Heart right ventricle (tissue), 16 donors: ENCODE measurements at regions not wholly inside any gene's neighbourhood (a gene's known extent, or its start where the extent isn't known, plus 50 kb on each side); places are given as distances from the start of the nearest gene placed in this dataset.

Experiments
- ATAC-seq, 8 donors: fragments of 200-7000 bp; cut with Tn5 transposase; one replicate each; pipeline ENCODE4 v1.9.1; 2020; ENCODE audit warnings: mild to moderate bottlenecking in 8 of 8, moderate library complexity in 8 of 8, moderate number of reproducible peaks in 1 of 8
- DNase-seq, 2 donors: peaks; one replicate each; pipeline ENCODE4 v3.0.0-alpha.2; 2020
- H3K27ac ChIP-seq, 10 donors: fragments of 200-600 bp; sonication (generic) in 2 of 10; one replicate each; pipeline versions ENCODE4 v1.5.0 to v1.8.0; 2020 to 2022; ENCODE audit warnings: mild to moderate bottlenecking in 3 of 10
- H3K27me3 ChIP-seq, 7 donors: fragments of 200-600 bp; one replicate each; pipeline ENCODE4 v1.8.0; 2021 to 2022; ENCODE audit warnings: mild to moderate bottlenecking in 2 of 7
- H3K36me3 ChIP-seq, 9 donors: fragments of 200-600 bp; sonication (generic) in 1 of 9; one replicate each; pipeline versions ENCODE4 v1.5.0 to v1.8.0; 2020 to 2022; ENCODE audit warnings: mild to moderate bottlenecking in 2 of 9
- H3K4me1 ChIP-seq, 9 donors: fragments of 200-600 bp; sonication (generic) in 1 of 9; one replicate each; pipeline versions ENCODE4 v1.5.0 to v1.8.0; 2020 to 2022; ENCODE audit warnings: mild to moderate bottlenecking in 4 of 9
- H3K4me3 ChIP-seq, 10 donors: fragments of 200-600 bp; sonication (generic) in 2 of 10; one replicate each; pipeline versions ENCODE4 v1.5.0 to v1.8.0; 2020 to 2022; ENCODE audit warnings: mild to moderate bottlenecking in 7 of 10, moderate library complexity in 2 of 10
- H3K9me3 ChIP-seq, 11 donors: fragments of 200-600 bp in 10 of 11; sonication (generic) in 2 of 11; one replicate each; pipeline versions ENCODE4 v1.5.0 to v1.8.0; 2013 to 2022; ENCODE audit warnings: mild to moderate bottlenecking in 2 of 11, control low read depth in 1 of 11, moderate library complexity in 1 of 11
- CTCF ChIP-seq, 9 donors: fragments of 200-600 bp; sonication (generic) in 2 of 9; IDR thresholded peaks; one replicate each; pipeline versions ENCODE4 v1.5.0 to v1.8.0; 2021 to 2022; ENCODE audit warnings: antibody characterized with exemption in 9 of 9, mild to moderate bottlenecking in 5 of 9, moderate library complexity in 1 of 9
- WGBS, 2 donors: extraction: QIAGEN DNeasy Blood & Tissue Kit; methylation state at CpG; one replicate each; pipeline ENCODE4 v1.1.7; 2013; ENCODE audit warnings: inconsistent platforms in 1 of 2; 5-methylcytosine and 5-hydroxymethylcytosine counted together
- intact Hi-C, 10 donors: fragments of 100-400 bp; cut with DNase I; formaldehyde crosslinking; loops; one replicate each; pipeline versions ENCODE4 v1.11.1 to v1.14.2; 2022
- donor health status: Arrhythmogenic right ventricular cardiomyopathy.
- donor health status: ischemic (EF 13 %, LVEDD 7.1; RV severe dilation, severe dysfunction).
- donor health status: healthy with polysubstance abuse.
- donor health status: DM: no; HTN: yes; CAD: no.
- donor health status: DM: no; HTN: no; CAD: no.
- donor health status: ischemic (EF 25% LVEDD 6.9; RV normal size, moderate dysfunction).
- donor health status: ischemic (EF 25% LVEDD 5.7; RV mildly dilated, moderate dysfunction).
- donor health status: healthy.
- donor health status: DM: yes; HTN: yes; CAD: no.
- donor health status: Ischemic cardiomyopathy.
- donor health status: ischemic (EF 35%, LVEDD 5.7; RV mildly dilated, moderate dysfunction).
- donor health status: nonischemic (EF 11% LVEDD 7.7; RV severe dilation, severe dysfunction).
- donor health status: DM: yes; HTN: yes; CAD: no.
- donor health status: PGD.
- donor health status: ischemic (EF 29% LVEDD 5.4; RV normal size, mild dysfunction).
- donor health status: nonischemic (EF 23%, LVEDD 6.1; RV moderate dilation, normal function).

- no peak for TF ChIP-seq CTCF (IDR thresholded peaks at IDR 0.05)
- Histone ChIP-seq H3K27me3 (no peaks in the 10 kb centered on the region), H3K9me3 (no peaks in the 10 kb centered on the region), H3K4me1 (no peaks in the 10 kb centered on the region), H3K27ac (no peak overlapping the region), H3K4me3 (no peak overlapping the region), H3K36me3 (no peaks in the 10 kb centered on the region)
- ATAC-seq: no peak
- no peak for DNase-seq
- WGBS, 2 donors: 75 to 81% methylated on average over 3 of the region's 3 CpGs
- intact Hi-C loops: no loop called here
These were observed 80.0 kb upstream of the STEAP4 start for GRCh38 chr7:88386665-88387156.

GRCh38 chr7:88377434-88377833 lies 70.7 kb upstream of the STEAP4 start:
- 50 to 55% methylated on average over 1 of the region's 1 CpG for WGBS, 2 donors
- DNase-seq: no peak
- intact Hi-C loops: no loop called here
- H3K27me3 ChIP-seq: no peaks in the 10 kb centered on the region
- ATAC-seq: no peak
- no peak overlapping the region for H3K4me3 ChIP-seq
- no peak overlapping the region for H3K27ac ChIP-seq
- no peaks in the 10 kb centered on the region for H3K36me3 ChIP-seq
- TF ChIP-seq CTCF (IDR thresholded peaks at IDR 0.05): no peak
- H3K4me1 ChIP-seq: no peaks in the 10 kb centered on the region
- H3K9me3 ChIP-seq: peaks cover 0 to 12% (median 0%) of the 10 kb centered on the region in 11 donors

- Histone ChIP-seq H3K27ac (no peak overlapping the region), H3K36me3 (no peaks in the 10 kb centered on the region), H3K27me3 (no peaks in the 10 kb centered on the region), H3K4me3 (no peak overlapping the region), H3K9me3 (peaks cover 0 to 4% (median 0%) of the 10 kb centered on the region in 11 donors), H3K4me1 (no peaks in the 10 kb centered on the region)
- 89 to 91% methylated on average over 4 of the region's 4 CpGs for WGBS, 2 donors
- ATAC-seq (no peak), DNase-seq (no peak)
- TF ChIP-seq CTCF (IDR thresholded peaks at IDR 0.05): no peak
- intact Hi-C loops: no loop called here
These were observed 62.0 kb upstream of the STEAP4 start for GRCh38 chr7:88368686-88369085.

GRCh38 chr7:88366845-88367244 lies 60.2 kb upstream of the STEAP4 start:
- peaks cover 0 to 4% (median 0%) of the 10 kb centered on the region in 11 donors for H3K9me3 ChIP-seq
- no peaks in the 10 kb centered on the region for H3K36me3 ChIP-seq
- WGBS, 2 donors: 95 to 98% methylated on average over 1 of the region's 1 CpG
- intact Hi-C loops: no loop called here
- H3K27ac ChIP-seq: no peak overlapping the region
- DNase-seq (no peak), ATAC-seq (no peak)
- no peak overlapping the region for H3K4me3 ChIP-seq
- no peaks in the 10 kb centered on the region for H3K27me3 ChIP-seq
- no peak for TF ChIP-seq CTCF (IDR thresholded peaks at IDR 0.05)
- H3K4me1 ChIP-seq: no peaks in the 10 kb centered on the region
